ENCODE measurements at regions not wholly inside any gene's neighbourhood (a gene's known extent, or its start where the extent isn't known, plus 50 kb on each side); places are given as distances from the start of the nearest gene placed in this dataset.

DNA sequence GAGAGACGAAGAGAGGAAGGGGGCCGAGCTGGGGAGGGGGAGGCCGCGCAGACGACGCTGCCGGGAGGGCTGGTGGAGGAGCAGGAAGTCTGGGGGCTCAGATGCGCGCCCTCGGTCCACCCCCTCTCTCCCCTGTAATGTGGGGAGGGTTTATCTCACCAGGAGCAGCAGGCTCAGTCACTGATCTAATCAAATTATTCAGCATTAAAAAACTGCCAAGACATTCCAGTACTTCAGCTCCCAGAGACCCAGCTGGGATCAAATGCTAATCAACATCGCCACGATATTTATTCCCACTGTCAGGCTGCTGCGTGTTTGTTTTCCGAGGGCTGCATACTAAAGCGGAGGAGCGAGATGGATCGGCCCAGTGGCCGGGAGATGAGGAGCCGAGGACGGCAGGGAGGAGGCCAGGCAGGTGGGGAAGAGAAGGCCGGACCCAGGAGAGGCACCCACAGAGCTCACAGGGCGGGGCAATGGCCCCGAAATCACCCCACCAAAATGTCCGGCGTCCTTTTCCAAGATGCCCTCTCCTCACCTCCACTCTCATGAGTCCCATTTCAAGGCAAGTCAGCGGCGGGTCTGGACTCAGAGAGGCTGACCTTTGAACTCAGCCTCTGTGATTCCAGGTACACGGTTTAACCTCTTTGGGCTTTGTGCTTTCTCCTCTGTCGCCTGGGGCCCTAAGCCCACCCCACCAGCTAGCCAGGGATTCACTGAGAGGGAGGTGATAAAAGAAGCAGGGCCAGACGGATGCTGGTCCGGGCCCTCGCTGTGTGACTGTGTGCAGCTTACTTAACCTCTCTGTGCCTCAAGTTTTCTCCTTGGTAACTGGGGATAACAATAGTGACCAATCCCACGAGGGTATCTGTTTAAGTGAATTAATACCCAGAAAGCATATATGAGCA lies 502.1 kb downstream of the MN1 start:
- Mint-ChIP-seq H3K9me3 (ENCODE audit: low read depth) (no peaks in the 10 kb centered on the region), H3K27ac (no peak overlapping the region), H3K27me3 (peaks cover 17% of the 10 kb centered on the region), H3K4me1 (ENCODE audit: low read depth) (no peaks in the 10 kb centered on the region), H3K4me3 (no peak overlapping the region), H3K36me3 (no peaks in the 10 kb centered on the region)

DNA sequence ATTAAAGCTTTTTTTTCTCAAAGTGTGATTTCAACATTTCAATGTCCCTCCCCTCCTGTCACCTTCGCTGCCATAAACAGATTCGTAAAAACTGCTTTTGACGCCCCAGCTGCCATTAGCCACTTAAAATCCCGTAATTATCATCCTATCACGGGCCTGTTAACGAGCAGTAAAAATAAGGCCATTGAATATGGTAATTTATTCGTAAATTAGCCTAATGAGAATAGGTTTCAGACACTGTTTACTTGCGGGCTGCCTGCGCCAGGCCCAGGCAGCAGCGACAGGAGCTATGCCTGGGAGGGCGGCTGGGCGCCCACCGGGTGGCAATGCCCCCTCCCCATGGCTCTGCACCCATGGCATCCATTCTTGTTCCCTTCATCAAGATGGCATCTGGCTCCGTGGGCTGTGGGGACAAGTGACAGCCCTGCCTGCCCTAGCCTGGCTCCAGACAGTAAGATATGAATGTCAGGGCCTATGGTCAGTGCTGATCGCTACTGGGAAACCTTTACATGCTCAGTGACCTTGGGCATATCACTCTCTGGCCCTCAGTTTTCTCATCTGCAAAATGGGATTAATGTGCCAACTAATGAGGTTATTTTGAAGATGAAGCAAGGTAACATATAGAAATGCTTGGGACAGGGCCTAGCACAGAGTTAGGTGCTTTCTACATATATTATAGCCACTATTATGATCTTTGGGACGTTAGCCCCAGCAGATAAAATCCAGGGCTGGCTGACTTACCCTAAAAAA lies 500.8 kb downstream of the MN1 start:
- Mint-ChIP-seq H3K27ac (no peak overlapping the region), H3K27me3 (peaks cover 13% of the 10 kb centered on the region), H3K36me3 (no peaks in the 10 kb centered on the region), H3K4me1 (ENCODE audit: low read depth) (no peaks in the 10 kb centered on the region), H3K9me3 (ENCODE audit: low read depth) (no peaks in the 10 kb centered on the region), H3K4me3 (no peak overlapping the region)

DNA sequence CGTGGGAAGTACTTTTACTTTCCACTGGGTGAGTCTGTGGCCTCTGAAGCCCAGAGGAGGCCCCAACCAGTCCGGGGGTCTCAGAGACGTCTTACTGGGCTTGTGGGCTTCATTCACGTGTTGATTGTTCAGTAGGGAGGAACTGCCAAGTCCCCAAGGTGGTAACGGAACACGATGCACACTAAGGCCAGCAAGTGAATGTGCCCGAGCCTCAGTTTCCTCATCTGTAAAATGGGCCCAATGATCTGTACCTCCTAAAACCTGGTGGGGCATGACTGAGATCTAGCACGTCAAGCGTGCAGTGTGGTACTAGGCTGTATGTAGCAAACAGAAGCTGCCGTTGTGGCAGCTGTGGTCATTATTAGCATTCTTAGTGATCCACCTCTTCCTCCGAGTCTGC lies 499.1 kb downstream of the MN1 start:
- Mint-ChIP-seq H3K4me3 (no peak overlapping the region), H3K36me3 (no peaks in the 10 kb centered on the region), H3K27me3 (peaks cover 6% of the 10 kb centered on the region), H3K9me3 (ENCODE audit: low read depth) (peaks cover under 1% of the 10 kb centered on the region), H3K4me1 (ENCODE audit: low read depth) (no peaks in the 10 kb centered on the region), H3K27ac (no peak overlapping the region)

DNA sequence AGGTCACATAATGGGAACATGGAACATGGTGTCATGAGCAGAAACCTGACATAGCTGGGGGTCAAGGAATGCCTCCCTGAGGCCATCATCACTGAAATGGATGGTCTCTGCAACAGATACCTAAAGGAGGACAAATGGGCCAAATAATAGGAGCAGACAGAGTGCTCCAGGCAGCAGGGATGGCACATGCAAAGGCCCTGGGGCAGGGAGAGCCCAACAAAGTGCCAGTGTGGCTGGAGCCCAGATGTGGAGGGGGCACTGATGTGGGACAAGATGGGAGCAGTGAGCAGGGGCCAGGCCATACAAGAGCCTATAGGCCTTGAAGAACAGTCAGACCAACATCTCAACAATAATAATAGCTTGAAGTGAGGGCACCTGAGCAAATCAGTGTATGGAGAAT lies 497.8 kb downstream of the MN1 start:
- no peaks in the 10 kb centered on the region for H3K36me3 Mint-ChIP-seq
- H3K4me3 Mint-ChIP-seq, result no peak overlapping the region
- H3K9me3 Mint-ChIP-seq (ENCODE audit: low read depth), result peaks cover 7% of the 10 kb centered on the region
- H3K4me1 Mint-ChIP-seq (ENCODE audit: low read depth), result no peaks in the 10 kb centered on the region
- peaks cover 6% of the 10 kb centered on the region for H3K27me3 Mint-ChIP-seq
- no peak overlapping the region for H3K27ac Mint-ChIP-seq

DNA sequence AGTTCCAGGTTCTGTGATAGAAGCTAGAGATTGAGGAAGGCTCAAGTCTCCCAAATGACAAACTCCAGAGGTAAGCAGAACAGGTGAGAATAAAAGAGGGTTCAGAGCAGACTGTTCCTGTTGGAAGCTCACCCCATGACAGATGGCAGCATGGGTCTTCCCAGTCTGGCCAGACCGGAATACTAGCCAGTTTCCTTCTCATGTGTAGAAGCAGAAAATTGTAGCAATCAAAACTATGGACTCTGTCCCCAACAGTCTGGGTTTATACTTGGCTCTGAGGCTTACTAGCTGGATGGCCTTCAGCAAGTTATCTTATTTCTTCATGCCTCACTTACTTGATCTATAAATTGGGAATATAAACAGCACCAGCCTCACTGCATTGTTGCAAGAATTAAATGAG lies 494.8 kb downstream of the MN1 start:
- Mint-ChIP-seq H3K4me3 (no peak overlapping the region), H3K36me3 (no peaks in the 10 kb centered on the region), H3K4me1 (ENCODE audit: low read depth) (no peaks in the 10 kb centered on the region), H3K9me3 (ENCODE audit: low read depth) (peaks cover 7% of the 10 kb centered on the region), H3K27ac (no peak overlapping the region), H3K27me3 (peaks cover 7% of the 10 kb centered on the region)

DNA sequence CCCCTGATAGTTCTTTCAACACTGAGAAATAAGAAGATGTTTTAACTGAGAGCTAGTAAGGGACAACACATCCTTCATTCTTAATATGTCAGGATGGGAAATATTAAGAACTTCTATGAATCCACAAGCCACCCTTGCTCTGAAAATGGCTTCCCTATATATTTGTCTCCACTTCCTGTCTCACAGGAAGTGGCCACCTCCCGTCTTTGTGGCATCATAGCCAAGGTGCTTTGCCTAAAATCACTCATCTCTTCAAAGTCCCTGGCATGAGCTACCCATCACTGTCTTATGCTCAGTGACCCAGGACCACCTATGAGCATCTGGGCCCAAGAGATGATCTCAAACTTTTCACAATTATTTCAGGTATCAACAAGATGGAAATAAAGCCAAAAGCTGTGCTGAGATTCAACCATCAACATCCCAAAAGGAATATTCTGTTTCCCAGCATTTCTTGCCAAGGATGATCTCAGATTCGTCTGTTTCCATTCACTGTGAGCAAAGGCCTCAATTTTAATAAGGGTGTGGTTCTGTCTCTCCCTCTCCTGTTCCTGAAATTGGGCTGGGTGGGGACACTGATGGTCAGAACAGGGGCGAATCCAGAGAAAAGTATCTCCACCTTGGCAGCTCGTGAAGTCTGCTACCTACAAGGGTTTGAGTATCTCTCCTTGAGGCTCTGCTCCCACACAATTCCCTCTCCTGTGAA lies 493.9 kb downstream of the MN1 start:
- no peak overlapping the region for H3K27ac Mint-ChIP-seq
- H3K36me3 Mint-ChIP-seq, result no peaks in the 10 kb centered on the region
- H3K9me3 Mint-ChIP-seq (ENCODE audit: low read depth), result peaks cover 7% of the 10 kb centered on the region
- H3K4me1 Mint-ChIP-seq (ENCODE audit: low read depth), result no peaks in the 10 kb centered on the region
- peaks cover 7% of the 10 kb centered on the region for H3K27me3 Mint-ChIP-seq
- H3K4me3 Mint-ChIP-seq, result no peak overlapping the region

DNA sequence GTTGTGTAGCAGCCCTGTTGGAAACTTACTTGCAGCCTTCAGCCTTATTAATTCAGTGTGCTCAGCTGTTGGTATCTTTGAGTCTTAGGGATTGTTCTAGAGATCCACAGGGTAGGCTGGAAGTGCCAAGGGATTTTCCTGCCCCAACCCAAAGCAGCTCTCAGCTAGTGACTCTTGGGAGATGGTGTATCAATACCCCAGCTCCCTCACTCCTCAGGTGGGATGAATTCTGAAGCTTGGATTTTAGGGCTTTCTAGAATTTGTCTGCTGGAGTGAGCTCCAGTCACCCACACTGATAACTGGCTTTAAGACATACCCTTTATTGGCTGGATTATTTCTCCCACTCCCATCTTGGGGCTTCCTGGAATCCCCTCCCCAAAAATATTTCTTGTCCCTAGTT lies 493.0 kb downstream of the MN1 start:
- Mint-ChIP-seq H3K27me3 (peaks cover 7% of the 10 kb centered on the region), H3K36me3 (no peaks in the 10 kb centered on the region), H3K4me3 (no peak overlapping the region), H3K4me1 (ENCODE audit: low read depth) (no peaks in the 10 kb centered on the region), H3K27ac (no peak overlapping the region), H3K9me3 (ENCODE audit: low read depth) (peaks cover 7% of the 10 kb centered on the region)

DNA sequence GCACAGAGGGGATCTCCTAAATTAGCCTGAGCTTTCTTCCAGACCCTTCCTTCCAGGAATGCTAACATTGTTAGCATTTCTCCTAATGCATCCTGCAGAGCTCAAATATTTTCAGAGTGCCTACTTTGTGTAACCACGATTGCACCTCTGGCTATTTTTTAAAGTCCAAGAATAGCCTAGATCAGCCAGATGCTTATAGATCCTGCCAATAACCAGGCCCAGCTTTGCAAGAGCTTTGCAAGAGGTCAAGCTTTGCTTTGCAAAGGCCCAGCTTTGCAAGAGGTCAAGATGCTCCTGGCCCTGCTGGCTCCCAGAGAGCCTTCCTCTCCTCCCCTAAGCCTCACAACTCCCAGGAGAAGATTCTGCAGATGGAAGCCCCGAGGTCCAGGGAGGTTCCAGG lies 491.9 kb downstream of the MN1 start:
- Mint-ChIP-seq H3K27ac (no peak overlapping the region), H3K4me3 (no peak overlapping the region)

DNA sequence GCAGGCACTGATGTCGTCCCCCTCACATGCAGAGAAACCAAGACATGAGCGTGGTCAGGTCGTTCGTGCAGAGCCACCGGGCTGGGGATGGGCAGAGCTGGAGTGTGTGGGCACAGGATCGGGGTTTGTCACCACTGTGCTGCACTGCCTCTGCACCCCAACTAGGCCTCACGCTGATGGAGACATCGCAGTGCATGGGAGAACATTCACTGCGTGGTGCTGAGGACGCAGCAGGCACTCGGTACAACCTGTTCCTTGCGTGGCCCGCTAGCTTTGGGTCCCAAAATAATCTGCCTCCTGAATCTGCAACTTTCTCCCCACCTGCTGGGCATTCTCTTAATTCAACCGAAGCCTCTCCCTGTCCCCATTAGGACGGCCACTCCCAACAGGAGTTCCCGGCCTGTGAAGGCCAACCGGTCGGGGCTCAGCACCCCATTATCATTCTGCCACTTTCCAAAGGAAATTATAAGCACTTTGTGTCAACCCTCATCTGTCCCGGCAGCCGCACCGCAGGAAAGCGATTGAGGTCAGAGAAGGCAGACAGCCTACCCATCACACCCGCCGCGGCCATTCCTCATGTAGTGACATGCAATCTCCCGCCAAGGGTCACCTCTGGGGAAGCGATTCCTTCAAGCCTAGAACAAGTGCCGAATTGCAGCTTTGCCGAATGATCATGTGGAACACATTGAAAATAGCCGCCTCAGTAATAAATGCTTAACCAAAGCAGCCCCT lies 490.4 kb downstream of the MN1 start:
- Mint-ChIP-seq H3K4me1 (ENCODE audit: low read depth) (no peaks in the 10 kb centered on the region), H3K27me3 (peaks cover 16% of the 10 kb centered on the region), H3K36me3 (no peaks in the 10 kb centered on the region), H3K4me3 (no peak overlapping the region), H3K27ac (no peak overlapping the region), H3K9me3 (ENCODE audit: low read depth) (peaks cover 7% of the 10 kb centered on the region)

More for the DNA sequence above, 491.9 kb downstream of the MN1 start:
- Mint-ChIP-seq H3K4me1 (ENCODE audit: low read depth) (no peaks in the 10 kb centered on the region), H3K36me3 (no peaks in the 10 kb centered on the region), H3K27me3 (peaks cover 10% of the 10 kb centered on the region), H3K9me3 (ENCODE audit: low read depth) (peaks cover 7% of the 10 kb centered on the region)

DNA sequence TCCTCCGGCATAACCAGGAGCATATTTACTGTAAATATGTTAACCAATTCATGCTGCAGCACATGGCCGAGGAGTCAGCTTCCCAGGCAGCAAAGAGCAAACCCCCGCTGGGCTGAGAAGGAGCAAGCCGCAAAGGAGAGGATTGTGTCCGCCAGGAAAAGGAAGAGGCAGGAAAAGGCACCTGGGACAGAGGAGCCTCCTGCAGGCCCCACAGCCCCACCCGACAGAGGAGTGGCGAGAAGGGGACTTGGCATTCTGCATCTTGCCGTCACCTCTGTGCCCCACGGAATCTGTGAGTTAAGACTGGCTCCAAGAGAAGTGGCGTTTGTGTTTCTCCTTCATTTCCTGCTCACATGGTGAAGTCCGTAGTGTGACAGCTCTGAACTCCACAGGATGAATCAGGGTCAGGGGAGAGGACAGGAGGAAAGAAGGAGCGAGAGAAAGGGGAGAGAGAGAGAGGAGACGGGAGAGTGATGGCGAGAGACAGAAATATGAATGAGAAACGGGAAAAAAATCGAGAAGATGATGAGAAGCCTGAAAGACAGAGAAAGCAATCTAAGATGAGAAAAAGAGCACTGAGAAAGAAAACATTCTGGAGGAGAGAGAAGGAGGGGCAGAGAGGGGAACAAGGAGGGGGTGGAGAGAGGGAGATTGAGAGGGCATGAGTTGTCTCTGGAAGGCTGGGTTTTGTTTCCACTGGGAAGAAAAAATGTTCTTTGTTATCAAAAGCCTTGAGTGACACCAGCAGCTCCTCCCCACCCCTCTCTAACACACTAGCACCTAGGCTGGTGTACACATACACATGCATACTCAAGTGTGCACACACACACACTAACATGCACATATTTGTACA lies 489.6 kb downstream of the MN1 start:
- H3K27me3 Mint-ChIP-seq, result peaks cover 21% of the 10 kb centered on the region

DNA sequence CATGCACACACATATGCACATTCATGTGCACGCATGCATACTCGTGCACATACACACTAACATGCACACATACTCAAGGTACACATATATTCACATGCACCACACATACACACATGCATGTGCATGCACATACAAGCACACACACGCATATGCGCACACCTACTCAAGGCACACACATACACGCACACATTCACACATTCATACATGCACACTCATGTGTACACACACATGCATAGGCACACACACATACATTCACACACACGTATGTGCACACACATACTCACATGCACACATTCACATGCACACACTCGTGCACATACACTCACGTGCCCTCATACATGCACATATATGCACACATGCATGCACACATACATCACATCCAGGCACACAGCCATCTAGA lies 489.0 kb downstream of the MN1 start:
- Mint-ChIP-seq H3K27ac (no peak overlapping the region), H3K4me1 (ENCODE audit: low read depth) (no peaks in the 10 kb centered on the region), H3K9me3 (ENCODE audit: low read depth) (peaks cover 6% of the 10 kb centered on the region), H3K27me3 (peaks cover 22% of the 10 kb centered on the region), H3K36me3 (no peaks in the 10 kb centered on the region), H3K4me3 (no peak overlapping the region)

More for the DNA sequence above, 489.6 kb downstream of the MN1 start:
- Mint-ChIP-seq H3K36me3 (no peaks in the 10 kb centered on the region), H3K4me1 (ENCODE audit: low read depth) (no peaks in the 10 kb centered on the region), H3K4me3 (no peak overlapping the region), H3K27ac (no peak overlapping the region), H3K9me3 (ENCODE audit: low read depth) (peaks cover 7% of the 10 kb centered on the region)

DNA sequence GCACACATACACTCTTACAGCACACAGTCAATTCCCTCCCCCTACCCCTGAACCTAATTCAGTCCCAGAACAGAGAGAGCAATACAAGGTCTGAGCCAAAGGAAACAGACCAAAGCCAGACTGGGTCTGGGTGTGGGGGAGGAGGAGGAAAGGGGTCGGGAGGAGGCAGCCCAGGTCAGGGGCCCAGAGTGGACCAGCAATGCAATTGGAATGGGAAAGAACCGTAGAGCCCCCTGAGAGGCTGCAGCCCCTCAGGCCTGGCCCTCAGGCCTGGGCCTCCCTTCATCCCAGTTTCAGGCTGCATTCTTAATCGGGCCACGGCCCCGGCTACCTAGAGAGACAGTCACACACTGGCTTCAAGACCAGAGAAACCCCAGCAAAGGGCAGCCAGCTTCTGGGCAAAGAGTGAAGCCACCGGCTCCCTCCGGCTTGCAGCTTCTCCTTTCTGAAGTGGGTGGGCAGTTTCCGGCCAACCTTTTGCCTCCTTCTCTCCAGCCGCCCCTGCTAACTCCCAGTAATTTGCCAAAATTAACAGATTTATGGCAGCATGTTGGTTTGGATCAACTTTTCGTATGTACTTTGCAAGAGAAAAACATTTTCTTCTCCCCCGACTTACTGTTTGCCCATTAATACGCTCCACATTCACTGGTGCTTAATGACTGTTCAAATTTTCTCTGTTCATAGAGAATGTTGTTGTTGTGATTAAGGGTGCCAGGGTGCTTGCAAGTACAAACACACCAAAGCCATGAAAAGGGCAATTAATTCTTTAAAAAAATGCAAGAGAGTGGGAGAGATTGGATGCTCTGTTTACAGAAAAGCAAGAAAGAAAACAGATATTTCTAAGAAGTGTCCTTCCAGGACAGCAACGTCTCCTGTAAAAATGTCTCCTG lies 488.3 kb downstream of the MN1 start:
- Mint-ChIP-seq H3K9me3 (ENCODE audit: low read depth) (no peaks in the 10 kb centered on the region), H3K4me3 (no peak overlapping the region)

DNA sequence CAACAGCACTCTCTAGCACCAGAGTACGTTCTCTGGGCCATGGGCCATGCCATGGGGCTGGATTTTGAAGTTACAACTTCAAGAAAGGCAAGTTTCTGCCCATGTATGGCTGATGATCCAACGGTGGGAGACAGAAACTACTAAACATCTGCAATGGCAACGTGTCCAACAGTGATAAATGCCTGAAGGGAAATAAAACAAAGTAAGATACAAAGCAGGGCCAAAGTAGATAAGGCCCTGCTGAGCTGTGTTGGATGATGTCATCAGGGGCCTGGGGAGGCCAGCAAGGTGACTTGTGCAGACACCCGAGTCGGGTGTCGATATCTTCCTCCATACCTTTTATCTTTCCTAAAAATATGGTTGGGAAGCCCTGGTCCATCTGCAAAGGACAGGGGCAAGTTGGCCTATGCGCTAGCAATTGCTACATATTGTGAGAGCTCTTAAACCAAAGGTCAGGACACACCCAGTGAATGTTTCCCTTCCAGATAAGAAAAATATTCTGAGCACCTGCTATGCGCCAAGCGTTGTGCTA lies 487.2 kb downstream of the MN1 start:
- Mint-ChIP-seq H3K27ac (no peak overlapping the region), H3K4me3 (no peak overlapping the region), H3K27me3 (peaks cover 30% of the 10 kb centered on the region), H3K4me1 (ENCODE audit: low read depth) (no peaks in the 10 kb centered on the region), H3K9me3 (ENCODE audit: low read depth) (peaks cover 6% of the 10 kb centered on the region), H3K36me3 (no peaks in the 10 kb centered on the region)

More for the DNA sequence above, 488.3 kb downstream of the MN1 start:
- H3K27ac Mint-ChIP-seq, result no peak overlapping the region
- peaks cover 25% of the 10 kb centered on the region for H3K27me3 Mint-ChIP-seq
- H3K36me3 Mint-ChIP-seq, result no peaks in the 10 kb centered on the region
- H3K4me1 Mint-ChIP-seq (ENCODE audit: low read depth), result no peaks in the 10 kb centered on the region
